ENCODE measurements at regions not wholly inside any gene's neighbourhood (a gene's known extent, or its start where the extent isn't known, plus 50 kb on each side); places are given as distances from the start of the nearest gene placed in this dataset.

DNA sequence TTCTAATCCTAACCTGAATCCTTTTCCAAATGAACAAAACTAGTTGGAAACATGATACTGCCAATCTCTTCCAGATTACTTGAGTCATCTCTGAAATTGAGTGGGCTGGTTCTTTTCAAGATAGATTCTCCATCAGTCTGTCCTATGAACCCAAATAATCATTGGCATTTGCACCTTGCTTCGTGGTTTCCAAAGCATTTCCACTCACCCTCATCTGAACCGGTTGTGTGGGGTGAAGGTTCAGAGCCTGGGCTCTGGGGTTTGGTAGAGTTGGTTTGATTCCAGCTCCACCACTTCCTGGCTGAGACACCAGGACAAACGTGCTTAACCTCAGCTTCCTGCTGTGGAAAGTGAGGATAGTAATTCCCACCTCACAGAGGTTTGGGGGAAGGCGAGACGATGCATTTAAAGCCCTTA lies 206.4 kb upstream of the E2F8 start:
- TF ChIP-seq POLR2AphosphoS5 (IDR thresholded peaks at IDR 0.05): no peak
- TF ChIP-seq POLR2A (IDR thresholded peaks at IDR 0.05): no peak

All from prostate gland (tissue), 1 donor.